HS-5 (cell line): ENCODE measurements at regions not wholly inside any gene's neighbourhood (a gene's known extent, or its start where the extent isn't known, plus 50 kb on each side); places are given as distances from the start of the nearest gene placed in this dataset.
"Not testable (repeated sequence)": the region's sequence is repeated elsewhere in the genome, so short reads cannot be mapped to it uniquely, and the experiment has no call there.

Source experiments
- DNase-seq: peaks from one replicate; pipeline ENCODE4 v3.0.0-alpha.2; 2012; ENCODE audit warnings: low read depth

- DNase-seq: no peak
Observed at GRCh38 chr12:67759829-67760228, 111.3 kb downstream of the DYRK2 start.

GRCh38 chr12:67760586-67761275, 112.2 kb downstream of the DYRK2 start:
- no peak for DNase-seq

GRCh38 chr12:67761566-67761965, 113.0 kb downstream of the DYRK2 start:
- DNase-seq: no peak

GRCh38 chr12:67764055-67764454, 115.5 kb downstream of the DYRK2 start:
- DNase-seq: no peak

GRCh38 chr12:67764946-67765619, 116.5 kb downstream of the DYRK2 start:
- DNase-seq: no peak

GRCh38 chr12:67765776-67766766, 117.5 kb downstream of the DYRK2 start:
- DNase-seq: peak; percentile 79

- no peak for DNase-seq
Observed at GRCh38 chr12:67772267-67773169, 124.0 kb downstream of the DYRK2 start.

GRCh38 chr12:67773896-67774295, 125.4 kb downstream of the DYRK2 start:
- no peak for DNase-seq

- DNase-seq: no peak
Observed at GRCh38 chr12:67774983-67775587, 126.5 kb downstream of the DYRK2 start.

GRCh38 chr12:67780580-67781084, 132.1 kb downstream of the DYRK2 start:
- DNase-seq: no peak

GRCh38 chr12:67782573-67782972, 134.0 kb downstream of the DYRK2 start:
- DNase-seq: no peak

GRCh38 chr12:67783393-67783792, 134.8 kb downstream of the DYRK2 start:
- DNase-seq: no peak

- DNase-seq: no peak
Observed at GRCh38 chr12:67784831-67785230, 136.3 kb downstream of the DYRK2 start.

- no peak for DNase-seq
Observed at GRCh38 chr12:67786086-67786485, 137.5 kb downstream of the DYRK2 start.

- no peak for DNase-seq
Observed at GRCh38 chr12:67788118-67788517, 139.6 kb downstream of the DYRK2 start.

GRCh38 chr12:67789266-67789665, 140.7 kb downstream of the DYRK2 start:
- no peak for DNase-seq

GRCh38 chr12:67790660-67791059, 142.1 kb downstream of the DYRK2 start:
- no peak for DNase-seq

- not testable (repeated sequence) for DNase-seq
Observed at GRCh38 chr12:67791362-67791761, 142.8 kb downstream of the DYRK2 start.

- DNase-seq: no peak
Observed at GRCh38 chr12:67792185-67792584, 143.6 kb downstream of the DYRK2 start.

- DNase-seq: peak; percentile 22
Observed at GRCh38 chr12:67794161-67794560, 145.6 kb downstream of the DYRK2 start.

- DNase-seq: no peak
Observed at GRCh38 chr12:67795236-67795635, 146.7 kb downstream of the DYRK2 start.
